MM.1S (cell line): ENCODE measurements at regions not wholly inside any gene's neighbourhood (a gene's known extent, or its start where the extent isn't known, plus 50 kb on each side); places are given as distances from the start of the nearest gene placed in this dataset.
A peak's percentile ranks its signal among the peaks of the same experiment; 100 is the strongest.

ENCODE experiments used
- DNase-seq: peaks from one replicate; pipeline ENCODE4 v3.0.0-alpha.2; 2015
- H2AFZ ChIP-seq: fragments of 300-600 bp; sonication (generic); 2 replicates; pipeline ENCODE4 v1.6.0; 2016; ENCODE audit warnings: antibody characterized with exemption, low read length
- H3F3A ChIP-seq: fragments of 300-600 bp; sonication (generic); 2 replicates; pipeline ENCODE4 v1.6.1; 2016; ENCODE audit warnings: mild to moderate bottlenecking, antibody characterized with exemption, low read length, moderate library complexity, mixed read lengths; ENCODE audit not compliant: insufficient read depth
- H3K27ac ChIP-seq: fragments of 300-600 bp; sonication (generic); 2 replicates; pipeline ENCODE4 v1.5.1; 2016; ENCODE audit warnings: mild to moderate bottlenecking, low read length
- H3K27me3 ChIP-seq: fragments of 300-600 bp; sonication (generic); replicated peaks from 2 replicates; pipeline ENCODE4 v1.6.0; 2016; ENCODE audit warnings: low read length; ENCODE audit not compliant: insufficient read depth
- H3K36me3 ChIP-seq: fragments of 300-600 bp; sonication (generic); replicated peaks from 2 replicates; pipeline ENCODE4 v1.6.1; 2016; ENCODE audit warnings: mild to moderate bottlenecking, low read length, mixed read lengths; ENCODE audit not compliant: insufficient read depth
- H3K4me1 ChIP-seq: fragments of 300-600 bp; sonication (generic); 2 replicates; pipeline ENCODE4 v1.6.1; 2016; ENCODE audit warnings: low read length, mixed read lengths
- H3K4me2 ChIP-seq: fragments of 300-600 bp; sonication (generic); 2 replicates; pipeline ENCODE4 v1.6.0; 2016; ENCODE audit warnings: low read depth, low read length
- H3K4me3 ChIP-seq: fragments of 300-600 bp; sonication (generic); 2 replicates; pipeline ENCODE4 v1.5.1; 2016; ENCODE audit warnings: low read length, mixed read lengths
- H3K79me2 ChIP-seq: fragments of 300-600 bp; sonication (generic); 2 replicates; pipeline ENCODE4 v1.6.1; 2016; ENCODE audit warnings: mixed run types, low read length, mixed read lengths
- H3K9ac ChIP-seq: fragments of 300-600 bp; sonication (generic); 2 replicates; pipeline ENCODE4 v1.6.1; 2016; ENCODE audit warnings: low read length, mixed read lengths
- H3K9me2 ChIP-seq: fragments of 300-600 bp; sonication (generic); replicated peaks from 2 replicates; pipeline ENCODE4 v1.6.1; 2016; ENCODE audit warnings: mild to moderate bottlenecking, low read length, mixed read lengths; ENCODE audit not compliant: insufficient read depth
- H3K9me3 ChIP-seq: fragments of 300-600 bp; sonication (generic); replicated peaks from 2 replicates; pipeline ENCODE4 v1.6.1; 2016; ENCODE audit warnings: mild to moderate bottlenecking, low read length, mixed read lengths; ENCODE audit not compliant: insufficient read depth
- H4K20me1 ChIP-seq: fragments of 300-600 bp; sonication (generic); 2 replicates; pipeline ENCODE4 v1.6.1; 2016; ENCODE audit warnings: mild to moderate bottlenecking, low read length, moderate library complexity, mixed read lengths; ENCODE audit not compliant: insufficient read depth
- CTCF ChIP-seq: fragments of 300-600 bp; sonication (generic); IDR thresholded peaks from 2 replicates; pipeline ENCODE4 v1.5.1; 2016; ENCODE audit warnings: antibody characterized with exemption, low read length, mixed read lengths
- EZH2 ChIP-seq: fragments of 300-600 bp; sonication (generic); optimal IDR thresholded peaks from 2 replicates; pipeline ENCODE3; 2017; ENCODE audit warnings: low read depth, mild to moderate bottlenecking, antibody characterized with exemption, low read length, mixed read lengths
- EZH2phosphoT487 ChIP-seq: fragments of 300-600 bp; sonication (generic); IDR thresholded peaks from 2 replicates; pipeline ENCODE4 v1.6.1; 2018; ENCODE audit warnings: antibody characterized with exemption, low read length

- Histone ChIP-seq H3F3A (no peaks in the 10 kb centered on the region), H3K79me2 (no peaks in the 10 kb centered on the region), H2AFZ (no peak overlapping the region), H4K20me1 (no peaks in the 10 kb centered on the region), H3K36me3 (no peaks in the 10 kb centered on the region), H3K27me3 (no peaks in the 10 kb centered on the region), H3K9ac (no peak overlapping the region), H3K9me3 (no peaks in the 10 kb centered on the region), H3K9me2 (no peaks in the 10 kb centered on the region), H3K4me1 (no peaks in the 10 kb centered on the region), H3K4me3 (no peak overlapping the region), H3K27ac (no peak overlapping the region), H3K4me2 (no peak overlapping the region)
- no peak for DNase-seq
- TF ChIP-seq EZH2phosphoT487 = no peak
- no peak for TF ChIP-seq EZH2
- no peak for TF ChIP-seq CTCF
Measured at GRCh38 chr13:26973946-26974345, 197.7 kb downstream of the USP12 start.

- H3K9me3 ChIP-seq = no peaks in the 10 kb centered on the region
- no peaks in the 10 kb centered on the region for H4K20me1 ChIP-seq
- no peak overlapping the region for H3K4me2 ChIP-seq
- H3K79me2 ChIP-seq = no peaks in the 10 kb centered on the region
- no peak for TF ChIP-seq EZH2
- no peak for TF ChIP-seq CTCF
- no peak for TF ChIP-seq EZH2phosphoT487
- DNase-seq = no peak
- no peaks in the 10 kb centered on the region for H3K9me2 ChIP-seq
- H3K36me3 ChIP-seq = no peaks in the 10 kb centered on the region
- H3K27me3 ChIP-seq = no peaks in the 10 kb centered on the region
- no peaks in the 10 kb centered on the region for H3F3A ChIP-seq
- no peak overlapping the region for H3K27ac ChIP-seq
- H3K4me1 ChIP-seq = no peaks in the 10 kb centered on the region
- no peak overlapping the region for H2AFZ ChIP-seq
- H3K9ac ChIP-seq = no peak overlapping the region
- H3K4me3 ChIP-seq = no peak overlapping the region
Measured at GRCh38 chr13:26973295-26973694, 198.3 kb downstream of the USP12 start.

GRCh38 chr13:26971990-26972887 lies 199.4 kb downstream of the USP12 start:
- peak; percentile 31 for DNase-seq

More at GRCh38 chr13:26971990-26972887, 199.4 kb downstream of the USP12 start:
- Histone ChIP-seq H2AFZ (no peak overlapping the region), H3K36me3 (no peaks in the 10 kb centered on the region), H4K20me1 (no peaks in the 10 kb centered on the region), H3K27ac (no peak overlapping the region), H3K4me2 (no peak overlapping the region), H3F3A (no peaks in the 10 kb centered on the region), H3K9me2 (no peaks in the 10 kb centered on the region), H3K9me3 (no peaks in the 10 kb centered on the region), H3K4me1 (no peaks in the 10 kb centered on the region), H3K79me2 (no peaks in the 10 kb centered on the region), H3K4me3 (no peak overlapping the region), H3K27me3 (no peaks in the 10 kb centered on the region), H3K9ac (no peak overlapping the region)
- peak; percentile 38 for TF ChIP-seq CTCF
- no peak for TF ChIP-seq EZH2
- TF ChIP-seq EZH2phosphoT487 = no peak
